A673 (cell line): ENCODE measurements at regions not wholly inside any gene's neighbourhood (a gene's known extent, or its start where the extent isn't known, plus 50 kb on each side); places are given as distances from the start of the nearest gene placed in this dataset.

ENCODE experiments used
- CTCF ChIP-seq: fragments of 300-800, 200-600 bp; sonication (generic); conservative IDR thresholded peaks from 2 replicates; pipeline ENCODE4 v1.5.1; 2017; ENCODE audit warnings: low read depth, mild to moderate bottlenecking, antibody characterized with exemption, low read length, moderate library complexity, mixed read lengths
- EZH2 ChIP-seq: fragments of 200-600 bp; sonication (generic); IDR thresholded peaks from 2 replicates; pipeline ENCODE4 v1.6.1; 2017; ENCODE audit warnings: borderline replicate concordance, low read depth, mild to moderate bottlenecking, mixed read lengths, antibody characterized with exemption, low read length; ENCODE audit not compliant: poor library complexity, severe bottlenecking

GRCh38 chrX:45628041-45628440, 427.4 kb upstream of the DIPK2B start:
- TF ChIP-seq CTCF (no peak), EZH2 (no peak)
